Panc1 (cell line): ENCODE measurements at regions not wholly inside any gene's neighbourhood (a gene's known extent, or its start where the extent isn't known, plus 50 kb on each side); places are given as distances from the start of the nearest gene placed in this dataset.

Experiments
- ATAC-seq: fragments of 200-7000 bp; cut with Tn5 transposase; 2 replicates; pipeline ENCODE4 v1.9.1; 2020; ENCODE audit warnings: mild to moderate bottlenecking, moderate library complexity
- BruUV-seq: library from RNA; stranded (reverse); fragments of 400-500 nt; replicated peaks from 2 replicates; lab custom pipeline; 2021; lab: Mats Ljungman, UMichigan
- CTCF ChIA-PET: fragments of 300-600 bp; sonication (Branson Sonifier 250); formaldehyde crosslinking; loops from one replicate; lab custom pipeline; 2022; ENCODE audit warnings: antibody characterized with exemption; lab: Charles Lee
- POLR2A ChIA-PET: fragments of 300-600 bp; sonication (Branson Sonifier 250); formaldehyde crosslinking; loops from one replicate; lab custom pipeline; 2022; ENCODE audit warnings: antibody characterized with exemption; lab: Charles Lee
- DNase-seq: peaks from one replicate; pipeline ENCODE4 v3.0.0-alpha.2; 2010; ENCODE audit warnings: low read depth, low spot score
- H3K27ac ChIP-seq: 2 replicates; pipeline ENCODE4 v1.5.1; 2011; ENCODE audit warnings: mild to moderate bottlenecking, low read length, inconsistent platforms
- H3K27me3 ChIP-seq: fragments of 200-500 bp; sonication (Bioruptor generic); 2 replicates; pipeline ENCODE4 v1.6.0; 2014; ENCODE audit warnings: low read length, inconsistent platforms; ENCODE audit not compliant: control insufficient read depth, insufficient read depth
- H3K36me3 ChIP-seq: fragments of 200-500 bp; sonication (Bioruptor generic); 2 replicates; pipeline ENCODE4 v1.5.1; 2014; ENCODE audit warnings: inconsistent platforms, mild to moderate bottlenecking, low read length, moderate library complexity; ENCODE audit not compliant: control insufficient read depth, insufficient read depth
- H3K4me1 ChIP-seq: 2 replicates; pipeline ENCODE4 v1.5.1; 2011; ENCODE audit warnings: inconsistent platforms, mild to moderate bottlenecking, low read length, moderate library complexity; ENCODE audit not compliant: control insufficient read depth, insufficient read depth
- H3K4me3 ChIP-seq, 2 experiments: 2 replicates each; pipeline ENCODE4 v1.5.1; 2011 to 2012; ENCODE audit warnings: low read depth in 2 of 2, low read length in 2 of 2, mild to moderate bottlenecking in 2 of 2, inconsistent platforms in 1 of 2, moderate library complexity in 1 of 2
- H3K9me3 ChIP-seq: fragments of 200-500 bp; sonication (Bioruptor generic); 2 replicates; pipeline ENCODE4 v1.5.1; 2014; ENCODE audit warnings: low read depth, mild to moderate bottlenecking, inconsistent platforms, low read length, moderate library complexity; ENCODE audit not compliant: control insufficient read depth, insufficient read depth
- CTCF ChIP-seq: fragments of 450-650 bp; IDR thresholded peaks from 2 replicates; pipeline ENCODE4 v1.5.1; 2017; ENCODE audit warnings: mild to moderate bottlenecking
- POLR2AphosphoS5 ChIP-seq: IDR thresholded peaks from 2 replicates; pipeline ENCODE4 v1.6.1; 2012; ENCODE audit warnings: mild to moderate bottlenecking, low read depth, low read length, moderate library complexity
- SIN3A ChIP-seq: IDR thresholded peaks from 2 replicates; pipeline ENCODE4 v1.6.1; 2012; ENCODE audit warnings: low read depth, mild to moderate bottlenecking, low read length, moderate library complexity, borderline replicate concordance; ENCODE audit not compliant: insufficient read depth
- TCF7L2 ChIP-seq: IDR thresholded peaks from 2 replicates; pipeline ENCODE4 v1.6.1; 2011; ENCODE audit warnings: mild to moderate bottlenecking, low read depth, low read length, inconsistent platforms
- in situ Hi-C: cut with HindIII; loops from 2 replicates; pipeline ENCODE4 v1.10.0; 2016; ENCODE audit warnings: low sequenced_read_pairs, low pct_unique_long_range_greater_than_20kb
- intact Hi-C: fragments of 100-400 bp; cut with micrococcal nuclease; formaldehyde crosslinking; loops from one replicate; pipeline ENCODE4 v1.10.0; 2022; ENCODE audit not compliant: unreplicated experiment
- TF ChIP-seq, protein P1 (sequence below), 2 experiments: IDR thresholded peaks; 2 replicates each; pipeline ENCODE4 v1.6.1; 2011 to 2012; ENCODE audit warnings: low read depth in 2 of 2, control low read depth in 1 of 2, low read length in 1 of 2, mild to moderate bottlenecking in 1 of 2, moderate library complexity in 1 of 2; ENCODE audit not compliant: insufficient read depth in 1 of 2

DNA sequence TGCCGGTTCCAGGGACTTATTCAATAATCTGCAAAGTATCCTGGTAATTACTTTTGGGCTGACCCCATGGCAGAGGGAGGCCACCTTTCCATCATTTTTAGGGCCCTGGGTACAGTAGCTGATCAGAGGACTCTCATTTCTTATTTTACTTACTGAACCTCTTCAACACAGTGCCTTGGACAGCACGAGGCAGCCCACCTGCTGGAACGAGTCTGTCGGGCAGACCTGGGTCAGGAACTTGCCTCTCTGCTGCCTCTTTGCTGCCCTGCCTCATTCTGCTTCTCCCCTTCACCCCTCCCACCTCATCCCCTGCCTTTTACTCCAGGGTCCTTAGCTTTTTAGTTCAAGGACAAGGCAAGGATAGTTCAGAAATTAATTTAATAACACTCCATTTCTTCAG is 204.5 kb downstream of the CSNK2A3 start:
- ChIA-PET POLR2A (no interaction called here), CTCF (no interaction called here)
- Histone ChIP-seq H3K27me3 (no peaks in the 10 kb centered on the region), H3K27ac (no peak overlapping the region), H3K4me1 (no peaks in the 10 kb centered on the region), H3K9me3 (no peaks in the 10 kb centered on the region), H3K36me3 (no peaks in the 10 kb centered on the region), H3K4me3 (no peak overlapping the region)
- DNase-seq (no peak), ATAC-seq (no peak)
- in situ Hi-C loops = no loop called here
- BruUV-seq = no TSS peak
- intact Hi-C loops = no loop called here
- TF ChIP-seq CTCF (no peak), SIN3A (no peak), TCF7L2 (no peak), POLR2AphosphoS5 (no peak)
- TF ChIP-seq, protein P1, sequence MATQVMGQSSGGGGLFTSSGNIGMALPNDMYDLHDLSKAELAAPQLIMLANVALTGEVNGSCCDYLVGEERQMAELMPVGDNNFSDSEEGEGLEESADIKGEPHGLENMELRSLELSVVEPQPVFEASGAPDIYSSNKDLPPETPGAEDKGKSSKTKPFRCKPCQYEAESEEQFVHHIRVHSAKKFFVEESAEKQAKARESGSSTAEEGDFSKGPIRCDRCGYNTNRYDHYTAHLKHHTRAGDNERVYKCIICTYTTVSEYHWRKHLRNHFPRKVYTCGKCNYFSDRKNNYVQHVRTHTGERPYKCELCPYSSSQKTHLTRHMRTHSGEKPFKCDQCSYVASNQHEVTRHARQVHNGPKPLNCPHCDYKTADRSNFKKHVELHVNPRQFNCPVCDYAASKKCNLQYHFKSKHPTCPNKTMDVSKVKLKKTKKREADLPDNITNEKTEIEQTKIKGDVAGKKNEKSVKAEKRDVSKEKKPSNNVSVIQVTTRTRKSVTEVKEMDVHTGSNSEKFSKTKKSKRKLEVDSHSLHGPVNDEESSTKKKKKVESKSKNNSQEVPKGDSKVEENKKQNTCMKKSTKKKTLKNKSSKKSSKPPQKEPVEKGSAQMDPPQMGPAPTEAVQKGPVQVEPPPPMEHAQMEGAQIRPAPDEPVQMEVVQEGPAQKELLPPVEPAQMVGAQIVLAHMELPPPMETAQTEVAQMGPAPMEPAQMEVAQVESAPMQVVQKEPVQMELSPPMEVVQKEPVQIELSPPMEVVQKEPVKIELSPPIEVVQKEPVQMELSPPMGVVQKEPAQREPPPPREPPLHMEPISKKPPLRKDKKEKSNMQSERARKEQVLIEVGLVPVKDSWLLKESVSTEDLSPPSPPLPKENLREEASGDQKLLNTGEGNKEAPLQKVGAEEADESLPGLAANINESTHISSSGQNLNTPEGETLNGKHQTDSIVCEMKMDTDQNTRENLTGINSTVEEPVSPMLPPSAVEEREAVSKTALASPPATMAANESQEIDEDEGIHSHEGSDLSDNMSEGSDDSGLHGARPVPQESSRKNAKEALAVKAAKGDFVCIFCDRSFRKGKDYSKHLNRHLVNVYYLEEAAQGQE (IDR thresholded peaks at IDR 0.05; ENCODE audit: insufficient read depth in 1 of 2, low read depth in 2 of 2, low read length in 1 of 2) = no peak

GRCh38 chr11:11148104-11148509 is 204.9 kb downstream of the CSNK2A3 start:
- ChIA-PET POLR2A (no interaction called here), CTCF (no interaction called here)
- in situ Hi-C loops (no loop called here), intact Hi-C loops (no loop called here)
- ATAC-seq (peak; percentile 71), DNase-seq (no peak)
- H3K27ac ChIP-seq = no peak overlapping the region
- TF ChIP-seq TCF7L2 (no peak), SIN3A (no peak), CTCF (no peak), POLR2AphosphoS5 (no peak)
- TF ChIP-seq, protein P1 (IDR thresholded peaks at IDR 0.05; ENCODE audit: insufficient read depth in 1 of 2, low read depth in 2 of 2, low read length in 1 of 2) = no peak
- no peaks in the 10 kb centered on the region for H3K9me3 ChIP-seq
- no peak overlapping the region for H3K4me3 ChIP-seq
- no peaks in the 10 kb centered on the region for H3K4me1 ChIP-seq
- H3K27me3 ChIP-seq = no peaks in the 10 kb centered on the region
- H3K36me3 ChIP-seq = no peaks in the 10 kb centered on the region
- BruUV-seq = no TSS peak
